Pons (tissue), 1 donor: ENCODE measurements at regions not wholly inside any gene's neighbourhood (a gene's known extent, or its start where the extent isn't known, plus 50 kb on each side); places are given as distances from the start of the nearest gene placed in this dataset.

ENCODE experiments used
- DNase-seq: peaks from one replicate; pipeline ENCODE4 v3.0.0-alpha.2; 2016; ENCODE audit warnings: low spot score

GRCh38 chr20:63100926-63101699, 94.3 kb upstream of the BHLHE23 start:
- no peak for DNase-seq

DNA sequence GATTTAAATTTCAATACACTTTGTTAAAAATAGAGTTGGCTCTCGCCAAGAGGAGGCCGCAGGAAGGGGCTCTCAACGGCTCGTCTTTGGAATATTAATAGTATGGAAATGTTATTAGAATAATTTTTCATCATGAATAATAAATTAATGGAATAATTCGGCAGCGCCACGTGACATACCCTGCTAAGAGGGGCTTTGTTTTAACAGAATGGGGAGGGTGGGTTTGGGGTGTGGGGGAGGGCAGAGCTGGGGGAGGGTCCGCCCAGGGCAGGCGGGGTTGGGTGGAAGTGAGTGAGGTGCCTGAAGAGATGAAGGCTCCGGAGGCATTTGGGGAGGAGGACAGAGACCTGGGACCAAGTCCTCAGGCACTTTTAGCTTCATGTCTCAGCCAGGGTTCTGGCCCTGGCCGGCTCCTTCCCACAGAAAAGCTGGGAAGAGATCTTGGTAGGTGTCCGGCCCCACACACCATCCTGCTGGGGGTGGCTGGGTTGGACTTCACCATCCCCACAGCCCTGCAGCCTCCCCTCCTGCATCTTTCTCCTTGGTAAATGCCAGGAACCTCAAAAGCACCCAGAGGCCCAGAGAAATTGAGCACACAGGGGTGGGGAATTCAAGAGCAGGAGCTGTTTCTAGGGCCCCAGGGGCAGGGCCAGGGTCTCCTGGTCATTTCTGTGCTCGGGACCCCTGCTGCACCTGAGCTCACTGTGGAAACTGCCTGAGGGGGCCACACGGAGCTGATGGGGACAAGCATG, 93.6 kb upstream of the BHLHE23 start:
- DNase-seq: no peak

GRCh38 chr20:63099456-63100173, 92.9 kb upstream of the BHLHE23 start:
- DNase-seq: no peak

GRCh38 chr20:63098195-63098810, 91.5 kb upstream of the BHLHE23 start:
- no peak for DNase-seq

GRCh38 chr20:63097336-63097831, 90.6 kb upstream of the BHLHE23 start:
- DNase-seq: no peak

- no peak for DNase-seq
Observed at GRCh38 chr20:63096681-63097335, 90.0 kb upstream of the BHLHE23 start.

DNA sequence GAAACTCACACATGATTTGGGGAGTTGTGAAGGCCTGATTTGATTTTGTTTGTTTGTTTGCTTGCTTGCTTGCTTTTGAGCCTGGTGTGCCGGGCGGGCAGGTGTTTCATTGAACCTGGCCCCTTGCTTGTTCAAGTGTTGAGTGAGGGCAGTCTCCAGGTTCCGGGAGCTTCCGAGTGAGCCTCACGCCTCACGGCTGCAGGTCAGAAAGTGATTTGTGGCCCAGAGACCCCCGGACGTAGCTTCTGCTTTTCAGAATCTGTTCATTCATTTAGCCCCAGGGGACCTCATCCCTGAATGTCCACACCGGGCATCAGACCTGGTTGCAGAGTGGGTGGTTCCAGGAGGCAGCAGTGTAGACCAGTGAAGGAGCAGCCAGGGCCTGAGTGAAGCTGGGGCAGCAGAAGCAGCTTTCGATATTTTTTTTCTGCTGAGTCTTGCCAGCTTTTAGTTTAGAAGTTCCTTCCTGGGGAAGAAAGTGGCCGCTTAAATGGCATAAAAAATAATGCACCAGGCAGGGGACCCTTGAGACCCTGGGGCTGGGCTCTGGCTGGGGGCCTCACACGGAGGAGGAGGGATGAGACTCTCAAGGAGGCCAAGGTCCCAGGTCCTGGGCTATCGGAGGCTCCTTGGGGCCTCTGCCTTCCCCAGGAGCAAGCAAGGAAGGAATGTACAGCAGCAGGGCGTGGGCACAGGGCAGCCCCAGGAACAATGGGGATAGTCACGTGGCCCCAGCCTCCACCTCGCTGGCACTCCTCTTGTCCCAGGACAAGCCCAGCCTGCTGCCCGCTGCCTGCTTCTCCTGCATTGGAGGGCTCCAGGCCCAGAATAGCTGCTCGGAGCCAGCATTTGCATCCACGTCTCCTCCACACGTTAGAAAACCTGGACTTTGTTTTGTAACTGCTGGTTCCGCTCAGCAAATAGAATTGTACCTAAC, 89.2 kb upstream of the BHLHE23 start:
- no peak for DNase-seq

DNA sequence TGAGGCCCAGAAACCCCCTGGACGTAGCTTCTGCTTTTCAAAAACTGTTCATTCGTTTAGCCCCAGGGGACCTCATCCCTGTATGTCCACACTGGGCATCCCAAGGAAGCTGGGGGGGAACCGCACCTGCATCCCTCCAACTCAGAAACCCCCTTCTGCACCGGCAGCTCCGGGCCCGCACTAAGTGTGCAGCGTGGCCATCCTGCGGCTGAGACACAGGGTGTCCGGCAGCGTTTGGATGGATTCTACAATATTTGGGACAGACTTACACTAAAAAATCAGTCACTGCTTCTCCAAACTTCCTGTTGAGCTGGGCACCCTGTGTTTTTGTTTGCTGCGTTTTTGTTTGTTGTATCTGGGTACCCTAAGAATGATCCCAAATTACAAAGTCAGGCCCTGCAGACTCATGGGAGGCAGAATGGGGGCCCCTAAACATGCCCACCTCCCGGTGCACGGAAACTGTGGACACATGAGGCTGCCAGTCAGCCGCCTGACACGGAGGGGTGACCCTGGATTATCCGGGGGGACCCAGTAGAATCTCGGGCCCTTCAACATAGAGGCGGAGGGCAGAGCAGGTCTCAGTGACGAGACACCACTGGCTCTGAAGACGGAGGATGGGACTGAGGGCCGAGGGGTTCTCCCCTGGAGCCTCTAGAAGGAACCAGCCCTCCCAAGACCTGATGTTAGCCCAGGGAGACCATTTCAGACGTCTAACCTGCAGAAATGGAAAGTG, 88.2 kb upstream of the BHLHE23 start:
- DNase-seq: no peak

GRCh38 chr20:63093966-63094766, 87.4 kb upstream of the BHLHE23 start:
- no peak for DNase-seq

GRCh38 chr20:63092660-63093215, 86.0 kb upstream of the BHLHE23 start:
- DNase-seq: no peak

DNA sequence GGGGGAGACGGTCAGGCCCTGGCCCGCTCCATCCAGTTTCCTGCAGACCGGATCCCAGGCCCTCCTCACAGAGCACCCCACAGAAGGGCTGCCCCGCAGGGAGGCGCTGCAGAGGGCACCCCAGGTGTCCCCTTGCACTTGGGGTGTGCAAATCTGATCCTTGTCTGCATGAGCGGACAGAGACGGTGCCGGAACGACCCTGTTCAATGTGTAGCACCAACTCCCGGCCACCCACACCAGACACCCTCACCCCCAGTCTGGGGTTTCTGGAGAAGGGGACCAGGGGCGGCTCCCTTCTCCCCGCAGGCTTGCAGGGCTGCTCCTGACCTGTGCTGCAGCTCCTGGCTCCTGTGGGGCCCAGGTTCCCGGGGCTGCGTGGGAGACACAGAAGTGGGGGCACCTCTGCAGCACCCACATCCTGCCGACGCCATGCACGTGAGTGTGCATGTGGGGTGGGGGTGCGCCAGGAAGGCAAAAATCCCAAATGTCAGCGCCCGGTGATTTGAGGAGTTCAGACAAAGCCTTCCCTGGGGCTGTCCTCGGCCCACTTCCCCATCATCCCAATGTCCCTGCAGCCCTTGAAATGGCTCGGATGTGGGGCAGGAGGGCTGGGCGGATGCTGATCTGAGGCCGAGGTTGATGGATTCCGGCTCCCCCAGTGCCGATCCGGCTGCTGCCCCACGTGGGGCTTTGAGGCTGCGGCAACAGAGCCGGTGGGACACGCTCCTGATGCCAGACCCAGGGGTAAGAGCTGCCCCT, 85.3 kb upstream of the BHLHE23 start:
- no peak for DNase-seq

- no peak for DNase-seq
Observed at GRCh38 chr20:63090682-63091571, 84.2 kb upstream of the BHLHE23 start.

- no peak for DNase-seq
Observed at GRCh38 chr20:63090052-63090451, 83.3 kb upstream of the BHLHE23 start.

DNA sequence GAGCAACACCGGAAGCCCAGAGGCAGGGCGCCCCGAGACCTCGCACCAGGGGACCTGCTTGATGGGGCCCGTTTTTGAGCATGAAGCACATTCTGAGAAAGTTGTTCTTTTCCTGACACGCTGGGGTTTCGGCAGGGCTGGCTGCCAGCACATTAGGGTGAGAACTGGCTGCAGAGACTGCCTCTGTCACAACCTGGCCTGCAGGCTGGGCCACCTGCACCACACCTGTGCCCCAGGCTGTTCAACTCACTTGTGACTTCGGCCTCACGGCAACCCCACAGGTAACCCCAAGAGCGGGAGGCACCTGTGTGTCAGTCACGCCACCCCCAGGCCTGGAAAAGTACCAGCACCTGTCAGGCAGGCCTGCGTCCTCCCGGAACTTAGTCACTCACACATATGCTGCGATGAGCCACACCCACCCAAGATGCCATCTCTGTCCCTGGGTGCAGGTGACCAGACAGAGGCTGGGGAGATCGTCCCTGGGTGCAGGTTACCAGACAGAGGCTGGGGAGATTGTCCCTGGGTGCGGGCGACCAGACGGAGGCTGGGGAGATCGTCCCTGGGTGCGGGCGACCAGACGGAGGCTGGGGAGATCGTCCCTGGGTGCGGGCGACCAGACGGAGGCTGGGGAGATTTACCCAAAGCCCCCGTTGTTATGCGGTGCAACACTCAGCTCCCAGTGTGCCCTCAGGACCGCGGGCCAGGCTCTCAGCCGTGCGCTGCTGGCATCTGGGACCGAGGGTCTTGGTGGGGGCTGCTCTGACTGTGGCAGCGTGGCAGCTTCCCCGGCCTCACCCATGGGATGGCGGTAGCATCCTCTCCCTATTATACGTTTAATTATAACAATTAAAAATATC, 82.5 kb upstream of the BHLHE23 start:
- no peak for DNase-seq

- no peak for DNase-seq
Observed at GRCh38 chr20:63087872-63088680, 81.3 kb upstream of the BHLHE23 start.
